ENCODE measurements at regions not wholly inside any gene's neighbourhood (a gene's known extent, or its start where the extent isn't known, plus 50 kb on each side); places are given as distances from the start of the nearest gene placed in this dataset.

- Histone ChIP-seq H3K9ac (ENCODE audit: low read length) (no peak overlapping the region), H4K20me1 (ENCODE audit: low read length) (no peaks in the 10 kb centered on the region), H3K36me3 (ENCODE audit: low read depth, low read length) (no peaks in the 10 kb centered on the region), H3K4me1 (ENCODE audit: insufficient read depth, low read length) (no peaks in the 10 kb centered on the region), H3K9me3 (ENCODE audit: low read length) (no peaks in the 10 kb centered on the region), H3K4me2 (ENCODE audit: low read length) (no peak overlapping the region), H2AFZ (ENCODE audit: low read length) (no peak overlapping the region), H3K4me3 (ENCODE audit: low read length) (no peak overlapping the region), H3F3A (ENCODE audit: low read length, unreplicated experiment) (no peaks in the 10 kb centered on the region), H3K79me2 (ENCODE audit: low read length) (no peaks in the 10 kb centered on the region), H3K27ac (ENCODE audit: low read length) (no peak overlapping the region), H3K9me2 (replicated peaks; ENCODE audit: low read length) (no peaks in the 10 kb centered on the region), H3K27me3 (ENCODE audit: low read length) (no peaks in the 10 kb centered on the region)
- no peak for TF ChIP-seq EZH2phosphoT487 (IDR thresholded peaks at IDR 0.05; ENCODE audit: borderline replicate concordance, low read length)
- intact Hi-C loops (cut with micrococcal nuclease) = no loop called here
- DNase-seq (no peak), ATAC-seq (no peak)
- CTCF ChIA-PET = no interaction called here
- BruUV-seq (replicated peaks) = no TSS peak
- POLR2A ChIA-PET (ENCODE audit: unreplicated experiment) = no interaction called here
These were observed 890.2 kb downstream of the FSTL5 start for GRCh38 chr4:161273607-161274006.

- ChIA-PET POLR2A (ENCODE audit: unreplicated experiment) (no interaction called here), CTCF (no interaction called here)
- H4K20me1 ChIP-seq (ENCODE audit: low read length) = no peaks in the 10 kb centered on the region
- no peak overlapping the region for H3K4me3 ChIP-seq (ENCODE audit: low read length)
- no peak for ATAC-seq
- H3K9ac ChIP-seq (ENCODE audit: low read length) = no peak overlapping the region
- H3K27me3 ChIP-seq (ENCODE audit: low read length) = no peaks in the 10 kb centered on the region
- no peaks in the 10 kb centered on the region for H3K79me2 ChIP-seq (ENCODE audit: low read length)
- no peaks in the 10 kb centered on the region for H3K36me3 ChIP-seq (ENCODE audit: low read depth, low read length)
- DNase-seq = no peak
- H2AFZ ChIP-seq (ENCODE audit: low read length) = no peak overlapping the region
- no peak for TF ChIP-seq CTCF (conservative IDR thresholded peaks at IDR 0.05; ENCODE audit: low read depth, low read length)
- no peak for TF ChIP-seq EZH2 (IDR thresholded peaks at IDR 0.05; ENCODE audit: low read length, unreplicated experiment)
- H3K4me2 ChIP-seq (ENCODE audit: low read length) = no peak overlapping the region
- no peaks in the 10 kb centered on the region; the same call in 1 of the 2 replicates for H3K9me3 ChIP-seq (ENCODE audit: low read length)
- intact Hi-C loops (cut with micrococcal nuclease) = no loop called here
- H3K27ac ChIP-seq (ENCODE audit: low read length) = no peak overlapping the region
- no peaks in the 10 kb centered on the region for H3K9me2 ChIP-seq (replicated peaks; ENCODE audit: low read length)
- H3F3A ChIP-seq (ENCODE audit: low read length, unreplicated experiment) = no peaks in the 10 kb centered on the region
- no peaks in the 10 kb centered on the region for H3K4me1 ChIP-seq (ENCODE audit: insufficient read depth, low read length)
- BruUV-seq (replicated peaks) = no TSS peak
These were observed 903.0 kb downstream of the FSTL5 start for GRCh38 chr4:161260819-161261218.

GRCh38 chr4:161256716-161257115 is 907.1 kb downstream of the FSTL5 start:
- Histone ChIP-seq H3K36me3 (ENCODE audit: low read depth, low read length) (no peaks in the 10 kb centered on the region), H2AFZ (ENCODE audit: low read length) (no peak overlapping the region), H3K9me3 (ENCODE audit: low read length) (no peaks in the 10 kb centered on the region; the same call in 1 of the 2 replicates), H3K9ac (ENCODE audit: low read length) (no peak overlapping the region), H3K4me3 (ENCODE audit: low read length) (no peak overlapping the region), H4K20me1 (ENCODE audit: low read length) (no peaks in the 10 kb centered on the region), H3K27ac (ENCODE audit: low read length) (no peak overlapping the region), H3K79me2 (ENCODE audit: low read length) (no peaks in the 10 kb centered on the region), H3K4me1 (ENCODE audit: insufficient read depth, low read length) (no peaks in the 10 kb centered on the region), H3K27me3 (ENCODE audit: low read length) (no peaks in the 10 kb centered on the region), H3F3A (ENCODE audit: low read length, unreplicated experiment) (no peaks in the 10 kb centered on the region), H3K4me2 (ENCODE audit: low read length) (no peak overlapping the region), H3K9me2 (replicated peaks; ENCODE audit: low read length) (no peaks in the 10 kb centered on the region)
- DNase-seq (peak; percentile 46), ATAC-seq (no peak)
- ChIA-PET CTCF (no interaction called here), POLR2A (ENCODE audit: unreplicated experiment) (no interaction called here)
- intact Hi-C loops (cut with micrococcal nuclease) = loop anchor here (10.0 kb wide), 4 partner anchors 308 to 1772 kb away; partner anchors contain the start of gene FSTL5
- BruUV-seq (replicated peaks) = no TSS peak
- TF ChIP-seq EZH2phosphoT487 (IDR thresholded peaks at IDR 0.05; ENCODE audit: borderline replicate concordance, low read length) (no peak), CTCF (conservative IDR thresholded peaks at IDR 0.05; ENCODE audit: low read depth, low read length) (peak; percentile 60), EZH2 (IDR thresholded peaks at IDR 0.05; ENCODE audit: low read length, unreplicated experiment) (no peak)

Measured in PC-3 (cell line).